Testis (tissue), 2 donors: ENCODE measurements at regions not wholly inside any gene's neighbourhood (a gene's known extent, or its start where the extent isn't known, plus 50 kb on each side); places are given as distances from the start of the nearest gene placed in this dataset.
"Not testable (repeated sequence)": the region's sequence is repeated elsewhere in the genome, so short reads cannot be mapped to it uniquely, and the experiment has no call there.

Experiments
- DNase-seq: peaks from one replicate; pipeline ENCODE4 v3.0.0-alpha.2; 2019
- H3K27ac ChIP-seq, 2 donors: fragments of 200-600 bp; sonication (generic); one replicate each; pipeline ENCODE4 v1.5.1; 2019
- H3K27me3 ChIP-seq: fragments of 200-600 bp; sonication (generic); one replicate; pipeline ENCODE4 v1.5.1; 2019
- H3K36me3 ChIP-seq: fragments of 200-600 bp; sonication (generic); one replicate; pipeline ENCODE4 v1.5.1; 2017; ENCODE audit warnings: low read depth; ENCODE audit errors: missing control alignments
- H3K4me1 ChIP-seq: fragments of 200-600 bp; sonication (generic); one replicate; pipeline ENCODE4 v1.5.1; 2019
- H3K4me3 ChIP-seq, 2 donors: fragments of 200-600 bp; sonication (generic); one replicate each; pipeline ENCODE4 v1.5.1; 2017 to 2019
- H3K9me3 ChIP-seq: fragments of 200-600 bp; sonication (generic); one replicate; pipeline ENCODE4 v1.5.1; 2017
- POLR2A ChIP-seq: fragments of 450-650 bp; IDR thresholded peaks from one replicate; pipeline ENCODE4 v1.6.1; 2017; ENCODE audit warnings: antibody characterized with exemption, mild to moderate bottlenecking, moderate library complexity
- WGBS, 2 donors: methylation state at CpG; one replicate each; pipeline ENCODE4 v1.1.5; 2018; 5-methylcytosine and 5-hydroxymethylcytosine counted together
- intact Hi-C: fragments of 100-400 bp; cut with DNase I; formaldehyde crosslinking; loops from one replicate; pipeline ENCODE4 v1.15.1; 2023; ENCODE audit warnings: low total_unique reads
- TF ChIP-seq, protein P1 (sequence below), 3 experiments: fragments of 450-650 bp in 2 of 3; fragments of 200-600 bp in 1 of 3; sonication (generic) in 1 of 3; IDR thresholded peaks; one replicate each; pipeline ENCODE4 v1.5.1; 2016 to 2019; ENCODE audit warnings: antibody characterized with exemption in 3 of 3, mild to moderate bottlenecking in 2 of 3, moderate library complexity in 1 of 3

GRCh38 chr13:86909318-86909717 is 761.9 kb upstream of the SLITRK5 start:
- no peaks in the 10 kb centered on the region for H3K27me3 ChIP-seq
- peak; percentile 67 for DNase-seq
- TF ChIP-seq, protein P1, sequence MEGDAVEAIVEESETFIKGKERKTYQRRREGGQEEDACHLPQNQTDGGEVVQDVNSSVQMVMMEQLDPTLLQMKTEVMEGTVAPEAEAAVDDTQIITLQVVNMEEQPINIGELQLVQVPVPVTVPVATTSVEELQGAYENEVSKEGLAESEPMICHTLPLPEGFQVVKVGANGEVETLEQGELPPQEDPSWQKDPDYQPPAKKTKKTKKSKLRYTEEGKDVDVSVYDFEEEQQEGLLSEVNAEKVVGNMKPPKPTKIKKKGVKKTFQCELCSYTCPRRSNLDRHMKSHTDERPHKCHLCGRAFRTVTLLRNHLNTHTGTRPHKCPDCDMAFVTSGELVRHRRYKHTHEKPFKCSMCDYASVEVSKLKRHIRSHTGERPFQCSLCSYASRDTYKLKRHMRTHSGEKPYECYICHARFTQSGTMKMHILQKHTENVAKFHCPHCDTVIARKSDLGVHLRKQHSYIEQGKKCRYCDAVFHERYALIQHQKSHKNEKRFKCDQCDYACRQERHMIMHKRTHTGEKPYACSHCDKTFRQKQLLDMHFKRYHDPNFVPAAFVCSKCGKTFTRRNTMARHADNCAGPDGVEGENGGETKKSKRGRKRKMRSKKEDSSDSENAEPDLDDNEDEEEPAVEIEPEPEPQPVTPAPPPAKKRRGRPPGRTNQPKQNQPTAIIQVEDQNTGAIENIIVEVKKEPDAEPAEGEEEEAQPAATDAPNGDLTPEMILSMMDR (IDR thresholded peaks at IDR 0.05) = no peak
- no peak for TF ChIP-seq POLR2A
- no peaks in the 10 kb centered on the region for H3K9me3 ChIP-seq
- H3K36me3 ChIP-seq = no peaks in the 10 kb centered on the region
- H3K27ac ChIP-seq = no peak overlapping the region
- 30 to 55% methylated on average over 6 of the region's 6 CpGs for WGBS, 2 donors
- intact Hi-C loops = no loop called here
- H3K4me1 ChIP-seq = no peaks in the 10 kb centered on the region
- H3K4me3 ChIP-seq = peak overlapping the region; percentile 3 to 26

DNA sequence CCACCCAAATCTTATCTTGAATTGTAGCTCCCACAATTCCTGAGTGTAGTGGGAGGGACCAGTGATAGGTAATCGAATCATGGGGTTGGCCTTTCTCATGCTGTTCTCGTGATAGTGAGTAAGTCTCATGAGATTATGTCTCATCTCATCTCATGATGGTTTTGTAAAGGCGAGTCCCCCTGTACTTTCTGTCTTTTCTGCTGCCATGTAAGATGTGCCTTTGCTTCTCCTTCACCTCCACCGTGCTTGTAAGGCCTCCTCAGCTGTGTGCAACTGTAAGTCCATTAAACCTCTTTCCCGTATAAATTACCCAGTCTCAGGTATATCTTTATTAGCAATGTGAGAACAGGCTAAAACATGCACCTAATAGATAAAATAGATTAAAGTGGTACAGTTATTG is 756.4 kb upstream of the SLITRK5 start:
- H3K4me1 ChIP-seq = no peaks in the 10 kb centered on the region
- WGBS, 2 donors = 92 to 94% methylated on average over 5 of the region's 5 CpGs
- intact Hi-C loops = no loop called here
- H3K27ac ChIP-seq = no peak overlapping the region
- no peaks in the 10 kb centered on the region for H3K9me3 ChIP-seq
- H3K27me3 ChIP-seq = no peaks in the 10 kb centered on the region
- H3K4me3 ChIP-seq = no peak overlapping the region
- no peaks in the 10 kb centered on the region for H3K36me3 ChIP-seq
- DNase-seq = no peak
- no peak for TF ChIP-seq POLR2A
- TF ChIP-seq, protein P1 (IDR thresholded peaks at IDR 0.05) = no peak

- DNase-seq, H3K4me3 ChIP-seq, H3K9me3 ChIP-seq, H3K4me1 ChIP-seq, H3K27me3 ChIP-seq, H3K27ac ChIP-seq, H3K36me3 ChIP-seq, intact Hi-C loops: not testable (repeated sequence)
- WGBS, 2 donors = 91 to 94% methylated on average over 10 of the region's 10 CpGs
Measured at GRCh38 chr13:86917438-86917837, 753.7 kb upstream of the SLITRK5 start.

GRCh38 chr13:86918682-86919081 is 752.5 kb upstream of the SLITRK5 start:
- WGBS, 2 donors = 39 to 75% methylated on average over 2 of the region's 2 CpGs
- intact Hi-C loops = no loop called here
- no peaks in the 10 kb centered on the region for H3K36me3 ChIP-seq
- H3K27ac ChIP-seq = no peak overlapping the region
- H3K4me1 ChIP-seq = no peaks in the 10 kb centered on the region
- H3K9me3 ChIP-seq = no peaks in the 10 kb centered on the region
- no peak overlapping the region for H3K4me3 ChIP-seq
- no peak for DNase-seq
- TF ChIP-seq, protein P1 (IDR thresholded peaks at IDR 0.05) = no peak
- no peak for TF ChIP-seq POLR2A
- H3K27me3 ChIP-seq = no peaks in the 10 kb centered on the region

GRCh38 chr13:86920961-86921360 is 750.2 kb upstream of the SLITRK5 start:
- 88 to 90% methylated on average over 1 of the region's 1 CpG for WGBS, 2 donors
- DNase-seq = no peak
- TF ChIP-seq, protein P1 (IDR thresholded peaks at IDR 0.05) = no peak
- no peak for TF ChIP-seq POLR2A
- no peaks in the 10 kb centered on the region for H3K27me3 ChIP-seq
- H3K27ac ChIP-seq = no peak overlapping the region
- H3K9me3 ChIP-seq = no peaks in the 10 kb centered on the region
- no peaks in the 10 kb centered on the region for H3K4me1 ChIP-seq
- intact Hi-C loops = no loop called here
- H3K36me3 ChIP-seq = no peaks in the 10 kb centered on the region
- no peak overlapping the region for H3K4me3 ChIP-seq
